ENCODE measurements at regions not wholly inside any gene's neighbourhood (a gene's known extent, or its start where the extent isn't known, plus 50 kb on each side); places are given as distances from the start of the nearest gene placed in this dataset.
A peak's percentile ranks its signal among the peaks of the same experiment; 100 is the strongest.

- peaks cover 20% of the 10 kb centered on the region for H3K27me3 Mint-ChIP-seq
- H3K9me3 ChIP-seq (ENCODE audit: control extremely low read depth in 1 of 3, control insufficient read depth in 2 of 3, insufficient read depth in 1 of 3, low read length in 2 of 3) = no peaks in the 10 kb centered on the region
- H3K9ac ChIP-seq (ENCODE audit: low read length) = peak overlapping the region; percentile 73
- 11% methylated on average over 52 of the region's 67 CpGs for WGBS (ENCODE audit: insufficient coverage)
- POLR2A ChIA-PET = no interaction called here
- DNase-seq (peak; percentile 65), ATAC-seq (ENCODE audit: low read depth) (peak; percentile 36)
- intact Hi-C loops (cut with micrococcal nuclease) = no loop called here
- H3K79me2 ChIP-seq (ENCODE audit: control insufficient read depth, insufficient read depth, low read length) = no peaks in the 10 kb centered on the region
- H3K4me1 Mint-ChIP-seq = peaks cover 30% of the 10 kb centered on the region
- H3K4me2 ChIP-seq (replicated peaks; ENCODE audit: low read depth, low read length, poor library complexity, severe bottlenecking) = peak overlapping the region; percentile 89
- H3K27ac ChIP-seq (ENCODE audit: low read length in 2 of 2) = peak overlapping the region; percentile 24 to 76
- H3K9me3 Mint-ChIP-seq (ENCODE audit: insufficient read depth) = no peaks in the 10 kb centered on the region
- CTCF ChIA-PET = no interaction called here
- H2AFZ ChIP-seq (ENCODE audit: insufficient read depth, low read depth, low read length, poor library complexity, severe bottlenecking) = peak overlapping the region; percentile 89
- H3K4me3 Mint-ChIP-seq = peak overlapping the region; percentile 78
- peak overlapping the region; percentile 53 to 81 (median 67) for H3K4me3 ChIP-seq (ENCODE audit: control extremely low read depth in 1 of 5, extremely low read depth in 1 of 5, insufficient read depth in 1 of 5, low read depth in 2 of 5, low read length in 4 of 5)
- no peaks in the 10 kb centered on the region for H3K27me3 ChIP-seq (replicated peaks in 1 of 4; ENCODE audit: control extremely low read depth in 1 of 4, control insufficient read depth in 3 of 4, insufficient read depth in 4 of 4, low read length in 3 of 4)
- H4K20me1 ChIP-seq (ENCODE audit: control insufficient read depth, insufficient read depth, low read length, poor library complexity, severe bottlenecking) = no peaks in the 10 kb centered on the region
- peaks cover 19 to 30% of the 10 kb centered on the region in 2 donors for H3K4me1 ChIP-seq (ENCODE audit: control insufficient read depth in 2 of 2, insufficient read depth in 2 of 2, low read length in 2 of 2)
- TF ChIP-seq EZH2 (IDR thresholded peaks at IDR 0.05; ENCODE audit: borderline replicate concordance, insufficient read depth, low read depth, low read length, poor library complexity, severe bottlenecking) = no peak
- no peak for TF ChIP-seq CTCF (IDR thresholded peaks at IDR 0.05)
- peak overlapping the region; percentile 54 for H3K27ac Mint-ChIP-seq
- H3K36me3 ChIP-seq (replicated peaks in 1 of 2; ENCODE audit: control extremely low read depth in 1 of 2, control insufficient read depth in 1 of 2, extremely low read depth in 1 of 2, insufficient read depth in 2 of 2, low read length in 1 of 2) = no peaks in the 10 kb centered on the region
Measured at GRCh38 chr9:107637421-107638420, 148.2 kb upstream of the KLF4 start.

All from B cell (primary cell).